NCI-H2171 (cell line): ENCODE measurements at regions not wholly inside any gene's neighbourhood (a gene's known extent, or its start where the extent isn't known, plus 50 kb on each side); places are given as distances from the start of the nearest gene placed in this dataset.

Experiments
- DNase-seq: peaks from one replicate; lab custom pipeline; 2025; lab: John Stamatoyannopoulos, UW

DNA sequence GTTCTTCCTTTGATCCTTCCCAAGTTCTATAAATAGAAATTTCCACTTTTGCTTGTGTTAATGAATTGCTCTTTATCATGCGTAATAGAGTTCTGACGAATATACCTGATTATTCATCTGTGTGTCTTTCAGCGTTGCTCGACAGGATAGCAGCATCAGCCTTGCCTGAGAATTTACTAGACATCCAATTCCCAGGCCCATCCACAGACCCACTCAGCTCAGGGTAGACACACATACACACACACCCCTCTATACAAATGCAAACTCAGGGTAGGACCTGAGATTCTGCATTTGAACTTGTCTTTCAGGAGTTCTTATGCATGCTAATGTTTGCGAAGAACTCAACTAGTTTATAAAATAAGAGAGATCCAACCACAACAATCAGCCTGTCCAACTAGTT is 343.4 kb upstream of the GYPC start:
- no peak for DNase-seq

DNA sequence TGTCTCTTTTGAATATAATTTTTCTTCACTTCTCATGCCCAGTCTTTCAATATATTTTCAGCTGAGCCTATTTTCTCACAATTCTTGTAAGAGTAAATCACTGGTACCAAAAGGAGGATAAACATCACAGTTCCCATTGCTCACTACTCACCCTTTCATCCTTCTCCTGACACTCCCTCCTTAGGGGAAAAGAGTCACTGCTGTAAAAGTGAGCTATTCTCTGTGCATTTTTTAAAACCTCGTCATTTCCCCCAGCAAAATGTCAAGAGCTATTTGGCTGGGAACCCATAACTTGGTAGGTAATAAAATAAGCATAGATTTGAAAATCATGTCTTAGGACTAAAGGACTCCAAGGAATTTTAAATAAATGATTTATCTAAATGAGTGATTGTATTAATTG is 340.1 kb upstream of the GYPC start:
- DNase-seq: no peak

DNA sequence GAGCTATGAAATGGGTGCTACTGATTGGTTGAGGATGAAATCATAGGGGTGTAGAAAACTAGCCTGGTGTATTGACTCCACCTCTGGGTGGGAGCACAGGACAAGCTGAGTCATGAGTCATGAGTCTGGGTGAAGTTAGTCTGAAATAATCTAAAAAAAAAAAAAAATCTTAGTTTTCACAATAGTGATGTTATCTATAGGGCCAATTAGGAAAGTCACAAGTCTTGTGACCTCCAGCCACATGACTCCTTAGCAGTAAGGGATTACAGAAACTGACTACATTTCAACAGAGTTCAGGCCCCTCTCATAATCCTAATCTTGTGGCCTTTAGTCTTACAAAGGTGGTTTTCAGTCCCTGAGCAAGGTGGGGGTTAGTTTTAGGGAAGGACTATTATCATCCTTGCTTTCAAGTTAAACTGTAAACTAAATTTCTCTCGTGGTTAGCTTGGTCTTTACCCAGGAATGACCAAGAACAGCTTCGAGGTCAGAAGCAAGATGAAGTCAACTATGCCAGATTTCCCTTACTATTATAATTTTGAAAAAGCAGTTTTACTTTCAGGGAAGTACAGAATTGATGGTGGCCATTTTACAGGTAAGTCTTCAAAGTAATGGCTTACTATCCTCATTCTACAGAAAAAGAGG is 338.0 kb upstream of the GYPC start:
- DNase-seq: no peak

DNA sequence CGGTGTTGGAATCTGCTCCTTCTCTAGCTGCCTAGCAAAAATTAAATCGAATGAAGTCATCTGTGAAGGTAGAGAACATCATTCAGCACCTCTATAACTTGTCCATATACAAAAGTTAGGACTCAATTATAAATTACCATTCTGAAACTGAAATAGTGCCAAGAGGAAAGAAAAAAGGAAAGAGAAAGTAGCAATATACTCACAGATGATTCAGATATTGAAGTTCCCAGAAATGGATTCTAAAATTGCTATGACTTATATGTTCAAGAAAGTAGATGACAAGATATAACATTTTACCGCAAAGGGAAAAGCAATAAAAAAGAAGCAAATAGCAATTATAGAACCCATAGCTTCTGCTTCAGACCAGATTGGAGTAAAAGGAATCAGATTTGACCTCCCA is 333.6 kb upstream of the GYPC start:
- no peak for DNase-seq

DNA sequence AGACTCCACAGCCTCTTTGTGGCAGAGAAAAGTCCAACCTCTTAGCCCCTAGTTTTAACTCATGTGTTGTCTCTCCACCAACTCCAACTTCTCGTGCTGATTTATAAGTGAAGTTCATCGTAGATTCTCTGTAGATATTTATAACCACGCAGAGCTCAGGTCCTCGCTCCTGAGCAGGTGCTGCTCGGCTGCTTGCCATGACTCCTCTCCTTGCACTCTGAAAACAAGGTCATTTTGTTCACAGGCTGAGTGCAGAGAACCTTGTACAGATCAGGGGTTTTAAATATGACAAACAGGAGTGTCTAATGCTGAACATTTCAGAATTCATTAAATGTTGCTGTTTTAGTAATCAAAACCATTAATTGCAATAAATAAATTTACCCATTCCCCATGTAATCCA is 330.8 kb upstream of the GYPC start:
- DNase-seq: no peak

DNA sequence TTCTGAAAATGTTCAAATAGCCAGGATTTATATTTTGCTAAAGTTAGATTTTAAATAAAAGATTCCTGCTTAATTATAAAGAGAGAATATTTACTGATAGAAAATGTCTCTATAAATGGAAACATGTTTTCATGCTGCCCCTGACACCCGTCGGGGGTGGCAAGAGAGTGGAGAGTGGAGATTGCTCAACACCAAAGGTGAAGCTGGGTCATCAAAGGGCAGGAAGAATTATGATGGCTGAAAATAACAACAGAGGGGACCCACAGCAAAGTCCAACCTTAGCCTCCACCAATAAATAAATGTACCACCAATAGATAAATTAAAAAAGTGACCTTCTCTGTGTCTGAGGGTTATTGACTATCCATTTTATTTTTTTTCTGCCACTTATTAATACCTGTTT is 326.8 kb upstream of the GYPC start:
- no peak for DNase-seq

DNA sequence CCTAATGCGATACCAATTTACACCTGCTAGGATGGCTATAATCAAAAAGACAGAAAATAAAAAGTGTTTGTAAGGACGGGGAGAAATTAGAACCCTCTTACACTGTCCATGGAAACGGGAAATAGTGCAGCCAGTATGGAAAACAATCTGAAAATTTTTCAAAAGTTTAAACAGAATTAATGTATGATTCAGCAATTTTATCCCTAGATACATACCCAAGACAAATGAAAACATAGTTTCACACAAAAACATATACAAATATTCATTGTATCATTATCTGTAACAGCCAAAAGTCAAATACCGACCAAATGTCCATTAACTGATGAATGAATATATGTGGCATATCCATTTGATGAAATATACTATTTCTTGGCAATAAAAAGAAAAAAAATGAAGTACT is 313.5 kb upstream of the GYPC start:
- DNase-seq: no peak

DNA sequence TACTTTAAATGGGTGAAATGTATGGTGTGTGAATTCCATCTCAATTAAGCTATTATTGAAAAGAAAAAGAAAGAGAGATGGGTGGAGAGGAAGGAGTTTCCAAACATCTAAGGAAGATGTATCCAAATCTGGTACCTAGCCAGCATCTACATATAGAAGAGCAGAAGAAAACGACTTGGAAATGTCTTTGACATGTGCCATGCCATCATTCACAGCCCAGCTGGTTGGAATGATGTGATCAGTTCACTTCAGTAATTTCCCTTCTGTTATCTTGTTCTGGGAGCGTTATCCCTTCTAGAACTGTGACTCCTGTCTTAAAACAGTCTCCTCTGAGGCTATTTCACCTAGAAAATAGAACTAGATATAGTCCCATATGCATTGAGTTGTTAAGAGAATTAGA is 312.8 kb upstream of the GYPC start:
- no peak for DNase-seq

DNA sequence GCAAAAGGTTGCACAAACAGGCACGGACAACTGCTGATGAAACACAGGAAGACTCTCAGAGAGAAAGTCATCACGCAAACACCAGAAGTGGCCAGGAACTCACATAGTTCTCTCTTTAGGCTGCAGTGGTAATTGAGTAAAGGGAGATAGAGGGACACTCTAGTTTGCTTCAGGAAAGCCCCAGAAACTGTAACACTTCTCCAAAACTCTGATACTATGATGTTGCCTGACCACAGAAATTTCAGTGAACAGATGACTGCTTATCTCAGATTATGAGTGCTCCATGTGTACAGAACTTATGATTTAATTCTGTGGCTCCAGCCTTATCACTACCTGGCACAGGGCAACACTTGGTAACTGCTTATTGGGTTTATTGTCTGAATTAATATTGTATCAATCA is 311.5 kb upstream of the GYPC start:
- DNase-seq: no peak

DNA sequence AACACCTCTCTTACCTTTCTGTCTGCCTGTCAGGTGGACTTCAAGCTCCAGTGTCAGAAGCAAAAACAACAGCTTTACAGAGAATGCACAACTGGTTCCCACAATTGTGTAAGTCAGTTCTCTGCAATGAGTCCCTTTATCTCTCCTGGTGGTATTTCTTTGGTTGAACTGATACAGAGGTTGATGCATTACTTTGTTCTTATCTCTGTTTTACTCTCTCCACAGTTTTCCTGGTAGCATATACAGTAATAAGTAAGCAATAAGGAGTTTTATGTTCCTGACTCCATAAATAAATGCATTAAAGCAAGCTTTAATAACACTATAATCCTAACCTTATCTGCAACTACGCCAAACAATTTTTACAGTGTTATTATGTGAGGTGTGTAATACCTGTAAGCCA is 310.3 kb upstream of the GYPC start:
- no peak for DNase-seq

DNA sequence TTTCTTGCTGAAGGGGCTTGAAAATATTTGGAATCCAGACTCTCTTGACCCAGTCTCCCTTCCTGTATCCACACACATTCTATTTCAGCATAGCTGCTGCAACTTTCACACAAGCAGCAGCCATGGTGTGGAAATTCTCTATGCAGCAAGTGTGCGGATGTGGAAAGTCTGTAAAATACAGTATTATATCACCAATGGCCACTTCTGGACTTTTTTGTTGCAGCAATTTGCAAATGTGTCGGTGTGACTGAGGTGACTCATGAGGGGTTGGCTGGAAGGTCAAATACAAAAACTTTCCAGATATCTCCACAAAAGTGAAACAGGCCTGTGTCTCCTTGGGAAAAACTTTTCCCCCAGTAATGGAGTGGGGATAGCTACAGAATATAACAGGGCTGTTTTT is 299.3 kb upstream of the GYPC start:
- DNase-seq: no peak

DNA sequence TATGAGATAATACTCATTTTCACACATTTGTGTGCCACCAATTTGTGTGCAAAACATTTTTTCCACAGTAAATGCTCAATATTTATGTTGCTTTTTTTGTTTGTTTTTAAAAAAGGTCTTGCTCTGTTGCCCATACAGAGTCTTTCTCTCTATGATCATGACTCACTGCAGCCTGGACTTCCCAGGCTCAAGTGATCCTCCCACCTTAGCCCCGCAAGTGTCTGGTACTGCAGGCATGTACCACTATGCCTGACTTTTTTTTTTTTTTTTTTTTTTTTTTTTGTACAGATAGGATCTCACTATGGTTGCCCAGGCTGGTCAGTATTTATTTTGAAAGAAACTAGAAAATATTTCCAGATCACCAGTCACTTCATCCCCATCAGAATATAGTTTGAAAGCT is 297.8 kb upstream of the GYPC start:
- no peak for DNase-seq

DNA sequence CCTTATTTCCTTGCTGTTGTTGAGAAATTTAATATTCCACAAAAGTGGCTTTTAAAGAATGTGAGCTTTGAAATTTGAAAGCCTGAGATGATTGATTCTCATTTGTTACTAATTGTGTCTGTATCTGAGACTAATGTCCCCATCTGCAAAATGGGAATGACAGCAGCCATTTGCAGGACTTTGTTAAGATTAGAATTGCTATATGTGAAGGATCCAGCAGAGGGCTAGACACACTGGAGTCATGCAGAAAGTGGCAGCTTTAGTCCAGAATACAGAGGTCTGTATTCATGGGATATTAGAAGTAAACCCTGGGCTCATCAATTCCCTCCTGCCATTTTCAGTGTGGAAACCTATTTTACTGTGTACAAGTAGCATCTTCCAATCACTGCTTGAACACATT is 296.5 kb upstream of the GYPC start:
- DNase-seq: no peak

DNA sequence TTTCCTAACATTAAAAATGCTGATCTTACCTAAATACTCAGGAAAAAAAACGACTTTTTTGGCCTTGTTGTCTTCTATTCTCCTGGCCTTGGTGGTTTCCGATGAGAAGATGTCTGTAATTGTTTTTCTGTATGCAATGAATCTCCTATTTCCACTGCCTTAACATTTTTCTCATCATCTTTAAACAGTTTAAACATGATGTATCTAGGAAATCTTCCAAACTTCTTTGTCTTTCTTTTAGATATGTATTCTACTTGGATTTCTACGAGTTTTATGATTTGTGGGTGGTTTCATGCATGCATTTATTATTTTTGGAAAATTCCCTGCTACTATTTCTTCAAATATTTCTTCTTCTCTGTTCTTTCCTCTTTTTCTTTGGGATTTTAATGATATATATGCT is 288.6 kb upstream of the GYPC start:
- DNase-seq: no peak

DNA sequence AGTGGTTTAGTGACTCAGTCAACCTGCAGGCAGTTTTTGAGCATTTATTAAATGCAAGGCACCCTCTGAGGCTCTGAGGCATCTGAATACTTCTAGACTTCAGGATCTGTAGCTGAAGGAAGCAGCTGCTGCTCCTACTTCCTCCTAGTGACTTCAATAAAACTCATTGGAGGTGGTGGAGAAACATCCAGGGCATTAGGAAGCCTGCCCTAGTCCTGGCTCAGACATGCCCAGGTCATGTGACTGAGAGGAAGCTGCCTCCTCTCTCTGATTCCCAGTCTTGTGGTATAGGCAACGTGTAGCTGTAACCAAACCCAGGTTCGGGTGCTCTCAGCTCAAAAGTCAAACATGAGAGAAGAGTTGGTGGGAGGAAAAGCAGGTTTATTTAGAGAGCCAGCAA is 287.2 kb upstream of the GYPC start:
- no peak for DNase-seq

DNA sequence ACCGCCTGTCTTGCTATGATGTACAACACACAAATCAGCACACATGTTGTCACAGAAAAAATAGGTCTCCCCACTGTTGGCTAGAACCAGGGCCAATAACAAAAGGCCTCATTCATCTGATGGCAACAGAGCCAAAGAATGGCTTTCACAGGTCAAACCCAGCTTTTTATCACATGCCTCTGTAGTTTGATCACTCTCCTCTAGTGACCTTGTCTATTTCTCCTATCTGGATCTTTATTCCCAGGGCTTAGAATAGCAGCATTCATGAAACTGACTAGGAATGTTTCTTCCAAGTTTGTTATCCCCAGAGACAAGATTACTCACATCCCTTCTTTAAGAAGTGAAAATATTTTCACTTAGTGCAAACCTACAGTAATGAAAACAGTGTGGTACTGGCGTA is 285.8 kb upstream of the GYPC start:
- DNase-seq: no peak

DNA sequence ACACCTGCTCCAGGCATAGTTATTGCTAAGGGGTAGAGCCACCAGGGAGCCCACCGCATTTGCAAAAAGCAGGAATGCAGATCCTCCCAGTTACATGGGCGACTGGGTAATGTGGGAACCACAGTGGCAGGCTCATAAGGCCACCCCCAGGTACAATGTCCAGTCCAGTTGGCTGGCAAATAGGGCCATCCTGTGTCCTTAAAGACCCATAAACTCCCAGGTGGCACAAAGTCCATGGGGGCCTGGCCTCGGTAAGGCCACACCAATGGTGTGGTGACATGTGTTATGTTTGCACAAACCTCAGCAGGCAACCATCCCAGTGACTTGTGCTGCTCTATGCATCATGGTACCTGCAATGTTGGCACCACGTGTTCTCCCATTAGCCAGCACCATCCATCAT is 283.6 kb upstream of the GYPC start:
- DNase-seq: no peak

DNA sequence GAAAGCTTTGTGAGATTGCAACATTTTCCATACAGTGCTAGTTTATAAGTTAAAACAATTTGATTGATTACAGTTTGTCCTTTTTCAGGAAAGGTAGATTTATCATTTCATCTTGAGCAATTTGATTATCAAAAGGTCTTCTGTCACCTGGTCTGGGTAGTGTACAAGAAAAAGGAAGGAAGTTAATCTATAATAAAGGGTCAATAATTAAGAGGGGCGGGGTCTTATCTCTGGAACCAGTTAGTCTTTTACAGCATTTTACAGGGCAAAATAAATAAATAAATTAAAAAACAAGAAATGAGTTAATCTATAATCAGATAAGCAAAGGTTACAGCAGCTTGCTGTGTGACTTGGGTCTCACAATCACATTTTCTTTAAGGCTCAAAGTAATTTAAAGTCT is 277.8 kb upstream of the GYPC start:
- DNase-seq: no peak

DNA sequence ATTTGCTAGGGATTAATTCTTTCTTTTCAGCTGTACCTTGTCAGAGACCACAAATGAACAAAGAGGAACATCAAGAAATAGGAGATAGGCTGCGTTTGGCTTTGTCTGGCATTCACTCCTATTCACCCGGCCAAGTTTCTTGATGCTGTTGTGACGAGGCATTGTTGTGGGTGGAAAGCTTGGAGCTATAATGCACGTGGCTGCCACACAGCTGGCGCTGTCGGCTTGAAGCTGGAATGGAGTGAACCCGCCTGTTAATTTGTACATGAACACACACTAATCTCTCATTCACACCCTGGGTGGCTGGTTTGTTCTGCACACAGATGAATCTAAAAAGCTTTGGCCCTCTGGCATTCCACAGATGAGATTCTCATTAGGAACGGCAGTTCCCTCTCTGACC is 274.9 kb upstream of the GYPC start:
- DNase-seq: no peak

DNA sequence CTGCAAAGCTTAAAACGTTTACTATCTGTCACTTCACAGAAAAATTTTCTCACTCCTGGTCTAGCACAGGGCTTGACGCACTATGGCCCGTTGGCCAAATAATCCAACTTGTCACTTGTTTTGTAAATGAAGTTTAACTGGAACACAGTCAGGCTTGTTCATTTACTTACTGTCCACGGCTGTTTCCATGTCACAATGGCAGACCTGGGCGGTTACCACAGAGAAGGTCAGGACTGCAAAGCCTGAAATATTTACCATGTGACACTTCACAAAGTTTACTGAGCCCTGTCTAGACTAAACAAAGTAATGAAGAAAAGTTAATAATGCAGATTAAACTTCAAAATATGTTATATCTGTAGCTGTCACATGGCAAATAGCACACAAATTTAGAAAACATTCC is 273.0 kb upstream of the GYPC start:
- DNase-seq: no peak

DNA sequence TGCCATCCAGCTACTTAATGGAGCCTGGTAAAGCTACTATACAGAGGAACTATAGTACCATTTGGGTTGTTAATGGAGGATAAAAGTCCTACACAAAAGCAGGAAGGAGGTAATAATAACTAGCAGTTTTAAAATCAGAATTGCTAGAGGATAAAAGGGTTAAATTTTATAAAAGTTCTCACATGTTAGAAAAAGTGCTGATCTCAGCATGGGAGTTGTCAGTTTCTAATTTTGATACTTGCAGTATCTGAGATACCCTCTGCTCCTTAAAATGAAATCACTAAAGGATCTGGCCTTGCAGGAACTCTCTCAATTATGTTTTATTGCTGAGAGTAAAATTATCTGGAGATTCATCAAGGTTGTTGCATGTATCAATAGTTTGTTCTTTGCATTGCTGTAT is 272.2 kb upstream of the GYPC start:
- no peak for DNase-seq

DNA sequence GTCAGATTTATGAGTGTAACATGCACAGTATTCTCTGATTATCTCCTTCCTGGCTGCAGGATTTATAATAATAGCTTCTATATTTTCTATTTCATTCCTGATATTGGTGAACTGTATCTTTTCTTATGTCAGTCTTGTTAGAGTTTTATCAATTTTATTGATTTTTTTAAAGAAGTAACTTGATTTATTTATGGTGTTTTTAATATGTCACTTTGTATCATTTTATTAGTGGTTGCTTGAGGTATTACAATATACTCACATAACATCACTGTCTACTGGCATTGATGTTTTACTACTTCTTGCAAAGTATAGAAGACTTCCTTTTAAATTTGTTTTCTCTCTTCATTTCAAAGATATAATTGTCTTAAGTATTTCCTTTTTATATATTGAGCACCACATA is 270.5 kb upstream of the GYPC start:
- no peak for DNase-seq

DNA sequence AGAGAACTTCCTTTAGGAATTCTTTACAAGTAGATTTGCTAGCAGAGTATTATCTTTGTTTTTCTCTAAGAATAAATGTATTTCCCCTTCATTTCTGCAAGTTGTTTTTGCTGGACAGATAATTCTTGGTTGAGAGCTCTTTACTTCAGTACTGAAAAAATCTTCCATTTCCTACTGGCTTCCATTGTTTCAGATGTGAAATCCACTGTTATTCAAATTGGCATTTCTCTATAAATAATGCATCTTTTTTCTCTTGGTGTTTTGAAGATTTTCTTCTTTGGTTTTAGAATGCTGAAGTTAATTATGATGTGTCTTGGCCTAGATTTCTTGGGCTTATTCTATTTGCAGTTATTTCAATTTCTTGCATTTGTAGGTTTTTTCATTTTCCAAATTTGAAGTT is 270.0 kb upstream of the GYPC start:
- DNase-seq: no peak

DNA sequence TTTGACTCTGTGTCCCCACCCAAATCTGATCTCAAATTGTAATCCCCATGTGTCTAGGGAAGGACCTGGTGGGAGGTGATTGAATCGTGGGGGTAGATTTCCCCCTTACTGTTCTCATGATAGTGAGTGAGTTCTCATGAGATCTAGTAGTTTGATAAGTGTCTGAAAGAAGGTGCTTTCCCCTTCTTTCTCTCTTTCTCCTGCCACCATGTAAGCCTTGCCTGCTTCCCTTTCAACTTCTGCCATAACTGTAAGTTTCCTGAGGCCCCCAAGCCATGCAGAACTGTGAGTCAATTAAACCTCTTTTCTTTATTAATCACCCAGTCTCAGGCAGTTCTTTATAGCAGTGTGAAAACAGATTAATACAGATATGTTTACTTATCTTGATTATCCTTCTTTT is 266.5 kb upstream of the GYPC start:
- no peak for DNase-seq

DNA sequence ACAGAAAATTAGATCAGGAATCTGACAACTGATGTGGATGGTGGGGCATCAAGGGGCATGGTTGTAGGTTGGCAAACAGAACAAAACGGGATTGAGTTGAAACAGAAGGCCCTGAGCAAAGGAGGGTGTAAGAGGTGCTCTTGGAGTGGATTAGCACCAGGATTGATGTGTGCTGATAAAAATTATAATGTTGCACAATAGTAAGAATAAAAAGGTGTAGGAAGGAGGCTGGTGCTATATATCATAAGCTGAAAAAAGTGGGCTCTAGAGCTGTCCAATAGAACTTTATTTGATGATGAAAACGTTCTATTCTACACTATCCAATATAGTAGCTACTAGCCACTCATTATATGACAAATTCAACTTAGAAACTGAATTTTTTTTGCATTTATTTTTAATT is 263.1 kb upstream of the GYPC start:
- no peak for DNase-seq
